Muscle of leg (tissue), 3 donors: ENCODE measurements at regions not wholly inside any gene's neighbourhood (a gene's known extent, or its start where the extent isn't known, plus 50 kb on each side); places are given as distances from the start of the nearest gene placed in this dataset.
A peak's percentile ranks its signal among the peaks of the same experiment; 100 is the strongest.
"Not testable (repeated sequence)": the region's sequence is repeated elsewhere in the genome, so short reads cannot be mapped to it uniquely, and the experiment has no call there.

Experiments used
- DNase-seq: peaks from one replicate; pipeline ENCODE4 v3.0.0; 2013
- H3K27ac ChIP-seq: one replicate; pipeline ENCODE4 v1.5.1; 2013; ENCODE audit warnings: mild to moderate bottlenecking, low read length, control low read depth
- H3K27me3 ChIP-seq: one replicate; pipeline ENCODE4 v1.6.1; 2013; ENCODE audit warnings: low read length; ENCODE audit not compliant: control insufficient read depth, insufficient read depth
- H3K36me3 ChIP-seq: one replicate; pipeline ENCODE4 v1.6.1; 2013; ENCODE audit warnings: low read length; ENCODE audit not compliant: control insufficient read depth, insufficient read depth
- H3K4me1 ChIP-seq: one replicate; pipeline ENCODE4 v1.6.1; 2013; ENCODE audit warnings: low read length; ENCODE audit not compliant: control insufficient read depth, insufficient read depth
- H3K4me3 ChIP-seq: one replicate; pipeline ENCODE4 v1.5.1; 2013; ENCODE audit warnings: low read length, control low read depth
- H3K9me3 ChIP-seq: replicated peaks from 2 replicates; pipeline ENCODE4 v1.6.1; 2013; ENCODE audit warnings: low read depth, low read length; ENCODE audit not compliant: control insufficient read depth
- WGBS: methylation state at CpG from one replicate; pipeline ENCODE4 v1.1.5; 2013; ENCODE audit warnings: missing lambda C conversion rate; ENCODE audit not compliant: insufficient coverage; 5-methylcytosine and 5-hydroxymethylcytosine counted together

DNA sequence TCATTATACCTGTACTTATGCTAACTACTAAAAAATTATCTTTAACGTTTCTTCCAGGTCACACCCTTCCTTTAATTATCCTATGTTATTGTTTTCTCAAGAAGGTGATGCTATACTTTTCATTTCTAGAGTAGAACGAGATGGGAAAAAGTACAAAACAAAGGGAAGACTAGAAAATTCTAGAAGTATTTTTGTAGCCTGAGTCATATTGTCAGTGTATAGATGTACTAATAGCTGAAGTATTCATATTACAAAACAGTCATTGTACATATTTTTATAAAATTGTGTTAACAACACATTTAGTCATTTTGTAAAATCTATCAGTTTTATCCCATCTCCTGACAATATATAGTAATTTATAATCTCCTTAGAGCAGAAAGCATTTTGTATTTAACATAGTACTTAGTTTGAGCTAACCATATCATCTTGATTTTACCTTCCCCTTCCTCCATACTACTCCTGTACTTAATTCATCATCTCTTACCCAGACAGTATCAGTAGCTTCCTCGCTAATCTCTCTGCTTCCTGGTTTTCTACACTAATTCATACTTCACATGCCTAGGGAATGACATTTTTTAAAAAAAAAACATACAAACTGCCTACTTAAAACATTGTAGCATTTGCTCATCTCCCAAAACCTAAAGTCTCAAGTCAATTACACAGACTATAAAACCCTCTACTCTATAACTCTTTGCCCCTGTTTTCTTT, 920.9 kb downstream of the RPS29 start:
- Histone ChIP-seq H3K27ac (no peak overlapping the region), H3K4me1 (no peaks in the 10 kb centered on the region), H3K9me3 (peaks cover 2% of the 10 kb centered on the region), H3K4me3 (no peak overlapping the region), H3K36me3 (no peaks in the 10 kb centered on the region), H3K27me3 (no peaks in the 10 kb centered on the region)
- WGBS: 100% methylated on average over 1 of the region's 3 CpGs
- DNase-seq: no peak

GRCh38 chr14:48643241-48643640, 942.9 kb downstream of the RPS29 start:
- no peaks in the 10 kb centered on the region for H3K36me3 ChIP-seq
- H3K4me3 ChIP-seq: no peak overlapping the region
- H3K9me3 ChIP-seq: no peaks in the 10 kb centered on the region
- whole genome bisulfite sequencing: no CpG with 5 or more reads among the region's 1 CpG
- H3K4me1 ChIP-seq: no peaks in the 10 kb centered on the region
- no peaks in the 10 kb centered on the region for H3K27me3 ChIP-seq
- no peak overlapping the region for H3K27ac ChIP-seq
- no peak for DNase-seq

- Histone ChIP-seq H3K4me1 (no peaks in the 10 kb centered on the region), H3K9me3 (no peaks in the 10 kb centered on the region), H3K27ac (no peak overlapping the region), H3K27me3 (no peaks in the 10 kb centered on the region), H3K36me3 (no peaks in the 10 kb centered on the region), H3K4me3 (no peak overlapping the region)
- no peak for DNase-seq
Measured at GRCh38 chr14:48628870-48629269, 953.5 kb upstream of the MDGA2 start.

GRCh38 chr14:48622980-48623379, 947.6 kb upstream of the MDGA2 start:
- no peaks in the 10 kb centered on the region for H3K9me3 ChIP-seq
- no peak overlapping the region for H3K4me3 ChIP-seq
- no CpG with 5 or more reads among the region's 1 CpG for WGBS
- H3K4me1 ChIP-seq: no peaks in the 10 kb centered on the region
- H3K36me3 ChIP-seq: no peaks in the 10 kb centered on the region
- DNase-seq: no peak
- no peaks in the 10 kb centered on the region for H3K27me3 ChIP-seq
- no peak overlapping the region for H3K27ac ChIP-seq

DNA sequence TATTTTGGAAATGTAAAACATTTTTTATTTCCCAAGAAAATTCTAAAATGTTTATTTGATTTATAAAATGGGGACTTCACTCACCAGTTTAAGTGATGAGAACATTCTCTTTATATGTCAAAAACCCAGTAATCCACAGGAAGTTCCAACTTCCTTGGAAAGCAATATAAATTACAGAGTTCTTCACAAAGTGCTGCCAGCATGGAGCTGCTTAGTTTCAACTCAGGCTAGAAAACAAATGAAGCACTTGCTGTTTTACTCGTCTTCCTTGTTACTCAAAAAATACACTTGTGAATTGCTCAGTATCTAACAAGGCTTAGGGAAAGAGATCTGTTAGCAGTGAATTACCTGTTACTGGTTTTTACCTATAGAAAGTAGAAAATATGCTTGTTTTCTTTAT, 942.7 kb upstream of the MDGA2 start:
- no peak for DNase-seq
- WGBS: no CpG with 5 or more reads among the region's 1 CpG
- no peak overlapping the region for H3K4me3 ChIP-seq
- H3K27me3 ChIP-seq: no peaks in the 10 kb centered on the region
- no peaks in the 10 kb centered on the region for H3K36me3 ChIP-seq
- no peak overlapping the region for H3K27ac ChIP-seq
- H3K9me3 ChIP-seq: no peaks in the 10 kb centered on the region
- no peaks in the 10 kb centered on the region for H3K4me1 ChIP-seq

- DNase-seq: peak; percentile 10
- Histone ChIP-seq H3K27me3 (no peaks in the 10 kb centered on the region), H3K36me3 (no peaks in the 10 kb centered on the region), H3K27ac (no peak overlapping the region), H3K4me1 (no peaks in the 10 kb centered on the region), H3K9me3 (no peaks in the 10 kb centered on the region), H3K4me3 (no peak overlapping the region)
- WGBS: 0% methylated on average over 1 of the region's 6 CpGs
Measured at GRCh38 chr14:48616931-48617330, 941.5 kb upstream of the MDGA2 start.

DNA sequence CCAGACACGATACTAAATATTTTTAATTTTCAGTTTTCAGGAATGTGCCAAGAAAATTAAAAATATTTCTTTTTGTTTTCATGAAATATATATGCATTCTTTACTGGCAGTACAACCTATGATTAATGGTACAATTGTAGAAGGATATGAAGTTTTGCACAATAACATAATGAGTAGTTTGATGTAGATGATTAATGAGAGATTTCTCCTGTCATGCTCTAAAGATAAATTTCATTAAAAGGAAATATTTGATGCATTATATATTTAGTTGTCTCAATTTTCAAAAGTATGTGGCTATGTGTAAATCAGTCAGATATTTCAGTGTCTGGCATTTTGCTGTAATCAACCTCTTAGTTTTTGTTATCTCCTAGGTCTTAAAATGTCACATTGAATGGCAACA, 940.2 kb upstream of the MDGA2 start:
- no peaks in the 10 kb centered on the region for H3K27me3 ChIP-seq
- no CpG with 5 or more reads among the region's 1 CpG for WGBS
- H3K4me1 ChIP-seq: no peaks in the 10 kb centered on the region
- no peak overlapping the region for H3K27ac ChIP-seq
- no peaks in the 10 kb centered on the region for H3K36me3 ChIP-seq
- no peak for DNase-seq
- H3K4me3 ChIP-seq: no peak overlapping the region
- no peaks in the 10 kb centered on the region for H3K9me3 ChIP-seq

DNA sequence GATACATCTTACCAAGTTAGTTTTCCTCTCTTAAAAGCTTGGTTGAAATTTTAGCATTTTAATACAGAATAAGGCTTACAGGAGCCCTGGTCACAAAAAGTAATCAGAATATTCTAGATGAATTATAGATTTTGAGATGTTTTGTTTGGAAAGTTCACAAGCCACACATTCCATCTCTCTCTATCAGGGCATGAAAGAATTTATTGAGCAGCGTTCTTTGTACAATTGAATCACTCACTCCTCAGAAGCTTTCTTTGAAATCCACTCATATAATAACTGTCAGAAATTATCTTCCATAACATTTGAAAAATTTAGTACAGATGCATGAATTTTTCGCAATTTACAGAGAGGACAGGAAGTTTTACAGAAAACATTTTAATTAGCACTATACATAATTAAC, 938.6 kb upstream of the MDGA2 start:
- no peak for DNase-seq
- Histone ChIP-seq H3K9me3 (no peaks in the 10 kb centered on the region), H3K4me1 (no peaks in the 10 kb centered on the region), H3K27me3 (no peaks in the 10 kb centered on the region), H3K4me3 (no peak overlapping the region), H3K27ac (no peak overlapping the region), H3K36me3 (no peaks in the 10 kb centered on the region)
- no CpG with 5 or more reads among the region's 2 CpGs for WGBS

- not testable (repeated sequence) for DNase-seq, H3K27ac ChIP-seq, H3K9me3 ChIP-seq, H3K4me3 ChIP-seq, H3K4me1 ChIP-seq, H3K27me3 ChIP-seq, H3K36me3 ChIP-seq
- 95% methylated on average over 8 of the region's 8 CpGs for WGBS
Measured at GRCh38 chr14:48606960-48607359, 931.6 kb upstream of the MDGA2 start.

- 83% methylated on average over 6 of the region's 7 CpGs for WGBS
- Histone ChIP-seq H3K4me3 (no peak overlapping the region), H3K36me3 (no peaks in the 10 kb centered on the region), H3K4me1 (no peaks in the 10 kb centered on the region), H3K27ac (no peak overlapping the region), H3K9me3 (no peaks in the 10 kb centered on the region), H3K27me3 (no peaks in the 10 kb centered on the region)
- no peak for DNase-seq
Measured at GRCh38 chr14:48598458-48598857, 923.1 kb upstream of the MDGA2 start.

DNA sequence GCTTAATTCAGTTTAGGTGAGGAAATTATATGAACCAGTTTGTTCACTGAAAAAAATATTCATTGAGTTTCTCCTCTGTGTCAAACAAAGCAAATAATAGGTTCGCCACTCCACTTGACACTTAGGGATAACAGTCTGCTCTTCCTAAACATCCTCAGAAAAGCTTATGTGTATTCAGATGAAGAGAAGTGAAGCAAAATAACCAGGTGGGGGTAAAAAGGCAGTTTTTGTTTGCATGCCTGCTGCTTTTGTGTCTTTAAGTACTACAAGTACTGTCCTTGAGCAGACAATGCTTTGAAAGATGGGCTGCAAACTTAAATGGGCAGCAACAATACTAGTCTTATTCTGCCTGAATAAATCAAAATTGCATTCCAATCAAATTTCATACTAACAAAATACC, 910.7 kb upstream of the MDGA2 start:
- Histone ChIP-seq H3K27ac (no peak overlapping the region), H3K4me1 (no peaks in the 10 kb centered on the region), H3K4me3 (no peak overlapping the region), H3K36me3 (no peaks in the 10 kb centered on the region), H3K9me3 (no peaks in the 10 kb centered on the region), H3K27me3 (no peaks in the 10 kb centered on the region)
- WGBS: no CpG with 5 or more reads among the region's 1 CpG
- no peak for DNase-seq
